Ishikawa (cell line): ENCODE measurements at regions not wholly inside any gene's neighbourhood (a gene's known extent, or its start where the extent isn't known, plus 50 kb on each side); places are given as distances from the start of the nearest gene placed in this dataset.

ENCODE experiments used
- CEBPB ChIP-seq: IDR thresholded peaks from 2 replicates; pipeline ENCODE4 v1.6.1; 2012
- CREB1 ChIP-seq: IDR thresholded peaks from 2 replicates; pipeline ENCODE4 v1.6.1; 2012; ENCODE audit warnings: low read depth
- EP300 ChIP-seq: IDR thresholded peaks from 2 replicates; pipeline ENCODE4 v1.6.1; 2012; ENCODE audit warnings: borderline replicate concordance
- FOXM1 ChIP-seq: IDR thresholded peaks from 2 replicates; pipeline ENCODE4 v1.6.1; 2012; ENCODE audit warnings: low read depth, borderline replicate concordance
- NFIC ChIP-seq: IDR thresholded peaks from 2 replicates; pipeline ENCODE4 v1.6.1; 2012
- RAD21 ChIP-seq: IDR thresholded peaks from 2 replicates; pipeline ENCODE4 v1.6.1; 2012; ENCODE audit warnings: low read depth
- TAF1 ChIP-seq: IDR thresholded peaks from 2 replicates; pipeline ENCODE4 v1.6.1; 2012; ENCODE audit warnings: low read depth, mild to moderate bottlenecking
- TCF12 ChIP-seq: IDR thresholded peaks from 2 replicates; pipeline ENCODE4 v1.6.1; 2012; ENCODE audit warnings: low read depth
- TEAD4 ChIP-seq: IDR thresholded peaks from 2 replicates; pipeline ENCODE4 v1.6.1; 2012
- YY1 ChIP-seq: IDR thresholded peaks from 2 replicates; pipeline ENCODE4 v1.6.1; 2012; ENCODE audit warnings: low read depth
- TF ChIP-seq, protein P1 (sequence below): IDR thresholded peaks from 2 replicates; pipeline ENCODE4 v1.6.1; 2012
- TF ChIP-seq, protein P2 (sequence below): IDR thresholded peaks from 2 replicates; pipeline ENCODE4 v1.6.1; 2012; ENCODE audit warnings: low read depth, mild to moderate bottlenecking
- TF ChIP-seq, protein P3 (sequence below): IDR thresholded peaks from 2 replicates; pipeline ENCODE4 v1.6.1; 2012

DNA sequence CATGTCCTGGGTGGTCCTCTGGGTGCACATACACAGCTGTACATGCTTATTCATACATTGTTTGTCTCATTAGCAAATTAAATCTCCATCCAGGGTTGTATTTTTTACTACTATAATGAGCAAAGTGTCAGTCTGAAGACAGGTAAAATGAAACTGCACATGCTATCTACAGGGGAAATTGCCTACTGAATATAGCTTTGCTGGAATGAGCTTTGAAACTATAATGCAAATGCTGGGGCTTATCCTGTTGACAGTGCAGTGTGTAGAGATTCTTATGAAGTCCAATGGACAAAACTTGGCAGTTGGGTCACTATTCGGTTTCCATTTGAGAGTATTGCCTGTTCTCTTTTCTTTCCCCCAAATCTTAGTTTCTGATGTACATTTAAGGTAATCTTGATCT lies 292.8 kb upstream of the LRP1B start:
- TF ChIP-seq TCF12 (no peak), CEBPB (no peak), RAD21 (no peak), TAF1 (no peak), TEAD4 (no peak), YY1 (no peak), CREB1 (no peak), EP300 (no peak), FOXM1 (no peak), NFIC (no peak)
- TF ChIP-seq, protein P1, sequence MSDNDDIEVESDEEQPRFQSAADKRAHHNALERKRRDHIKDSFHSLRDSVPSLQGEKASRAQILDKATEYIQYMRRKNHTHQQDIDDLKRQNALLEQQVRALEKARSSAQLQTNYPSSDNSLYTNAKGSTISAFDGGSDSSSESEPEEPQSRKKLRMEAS = no peak
- TF ChIP-seq, protein P2, sequence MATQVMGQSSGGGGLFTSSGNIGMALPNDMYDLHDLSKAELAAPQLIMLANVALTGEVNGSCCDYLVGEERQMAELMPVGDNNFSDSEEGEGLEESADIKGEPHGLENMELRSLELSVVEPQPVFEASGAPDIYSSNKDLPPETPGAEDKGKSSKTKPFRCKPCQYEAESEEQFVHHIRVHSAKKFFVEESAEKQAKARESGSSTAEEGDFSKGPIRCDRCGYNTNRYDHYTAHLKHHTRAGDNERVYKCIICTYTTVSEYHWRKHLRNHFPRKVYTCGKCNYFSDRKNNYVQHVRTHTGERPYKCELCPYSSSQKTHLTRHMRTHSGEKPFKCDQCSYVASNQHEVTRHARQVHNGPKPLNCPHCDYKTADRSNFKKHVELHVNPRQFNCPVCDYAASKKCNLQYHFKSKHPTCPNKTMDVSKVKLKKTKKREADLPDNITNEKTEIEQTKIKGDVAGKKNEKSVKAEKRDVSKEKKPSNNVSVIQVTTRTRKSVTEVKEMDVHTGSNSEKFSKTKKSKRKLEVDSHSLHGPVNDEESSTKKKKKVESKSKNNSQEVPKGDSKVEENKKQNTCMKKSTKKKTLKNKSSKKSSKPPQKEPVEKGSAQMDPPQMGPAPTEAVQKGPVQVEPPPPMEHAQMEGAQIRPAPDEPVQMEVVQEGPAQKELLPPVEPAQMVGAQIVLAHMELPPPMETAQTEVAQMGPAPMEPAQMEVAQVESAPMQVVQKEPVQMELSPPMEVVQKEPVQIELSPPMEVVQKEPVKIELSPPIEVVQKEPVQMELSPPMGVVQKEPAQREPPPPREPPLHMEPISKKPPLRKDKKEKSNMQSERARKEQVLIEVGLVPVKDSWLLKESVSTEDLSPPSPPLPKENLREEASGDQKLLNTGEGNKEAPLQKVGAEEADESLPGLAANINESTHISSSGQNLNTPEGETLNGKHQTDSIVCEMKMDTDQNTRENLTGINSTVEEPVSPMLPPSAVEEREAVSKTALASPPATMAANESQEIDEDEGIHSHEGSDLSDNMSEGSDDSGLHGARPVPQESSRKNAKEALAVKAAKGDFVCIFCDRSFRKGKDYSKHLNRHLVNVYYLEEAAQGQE = no peak
- TF ChIP-seq, protein P3, sequence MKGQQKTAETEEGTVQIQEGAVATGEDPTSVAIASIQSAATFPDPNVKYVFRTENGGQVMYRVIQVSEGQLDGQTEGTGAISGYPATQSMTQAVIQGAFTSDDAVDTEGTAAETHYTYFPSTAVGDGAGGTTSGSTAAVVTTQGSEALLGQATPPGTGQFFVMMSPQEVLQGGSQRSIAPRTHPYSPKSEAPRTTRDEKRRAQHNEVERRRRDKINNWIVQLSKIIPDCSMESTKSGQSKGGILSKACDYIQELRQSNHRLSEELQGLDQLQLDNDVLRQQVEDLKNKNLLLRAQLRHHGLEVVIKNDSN = no peak
